COLO668 (cell line): ENCODE measurements at regions not wholly inside any gene's neighbourhood (a gene's known extent, or its start where the extent isn't known, plus 50 kb on each side); places are given as distances from the start of the nearest gene placed in this dataset.

ENCODE experiments used
- DNase-seq: peaks from one replicate; lab custom pipeline; 2025; ENCODE audit not compliant: unreplicated experiment; lab: John Stamatoyannopoulos, UW

DNA sequence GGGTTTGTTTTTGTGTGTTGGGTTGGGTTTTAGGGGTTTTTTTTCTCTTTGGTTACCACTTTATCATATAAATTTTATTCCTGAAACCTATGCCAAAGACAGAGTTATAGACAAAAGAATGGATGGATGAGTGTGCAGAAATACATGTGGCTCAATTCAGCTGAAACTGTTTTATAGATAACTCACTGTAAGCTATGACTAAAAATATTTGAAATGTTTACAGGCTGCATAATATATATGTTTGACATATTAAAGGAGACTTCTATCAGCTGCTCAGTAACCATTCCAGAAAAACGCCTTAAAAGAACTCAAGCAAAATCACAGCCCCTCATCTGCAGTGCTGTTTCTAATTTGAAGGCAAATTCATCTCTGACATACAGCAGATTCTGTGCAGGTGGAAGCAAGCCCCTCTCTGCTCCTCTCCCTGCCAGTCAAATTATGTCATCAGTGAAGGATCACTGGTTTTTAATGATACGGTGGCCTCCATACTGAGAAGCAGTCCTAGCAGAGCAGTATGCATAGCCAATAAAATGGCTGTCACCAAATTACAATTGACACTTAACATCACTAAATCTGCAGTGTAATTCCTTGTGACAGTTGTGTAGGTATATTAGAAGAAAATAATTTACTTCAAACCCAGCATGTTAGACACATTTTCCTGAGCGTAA lies 301.6 kb downstream of the NR2F1-AS1 start:
- DNase-seq, result no peak

DNA sequence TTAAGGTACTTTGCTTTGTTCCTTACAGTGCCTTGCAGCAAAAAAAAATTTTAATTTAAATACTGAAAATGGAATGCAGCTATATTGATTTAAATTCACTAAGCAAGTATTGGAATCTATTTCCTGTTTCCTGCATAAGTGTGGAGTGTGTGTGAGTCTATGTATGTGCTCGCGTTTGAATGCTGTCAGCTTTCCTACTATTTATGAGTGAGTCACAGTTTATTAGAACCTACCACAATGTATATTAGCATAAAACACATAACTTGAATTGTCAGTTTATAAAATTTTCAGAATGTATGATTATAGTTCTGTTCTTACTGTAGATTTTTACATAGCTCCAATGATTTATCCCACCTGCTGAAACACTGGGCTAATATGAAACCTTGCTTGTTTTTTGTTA lies 302.1 kb downstream of the NR2F1-AS1 start:
- DNase-seq, result no peak

DNA sequence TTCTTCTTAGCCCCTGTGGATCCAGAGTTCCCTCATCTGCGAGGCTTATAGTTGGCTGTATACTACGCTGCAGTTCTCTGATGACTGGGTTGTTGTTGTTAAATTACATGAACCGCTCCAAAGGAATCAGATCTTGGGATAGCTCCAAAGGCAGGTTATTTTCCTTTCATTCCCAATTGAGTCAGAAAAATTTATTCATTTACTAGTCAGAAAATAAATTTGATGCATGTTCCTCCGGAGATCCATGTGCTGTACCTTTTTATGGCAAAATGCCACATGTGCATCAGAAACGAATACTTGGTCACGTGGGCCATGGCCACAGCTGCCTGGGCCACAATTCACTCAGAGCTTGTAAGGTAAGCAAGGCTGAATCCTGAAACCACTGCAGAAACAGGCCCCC lies 304.0 kb downstream of the NR2F1-AS1 start:
- no peak for DNase-seq

DNA sequence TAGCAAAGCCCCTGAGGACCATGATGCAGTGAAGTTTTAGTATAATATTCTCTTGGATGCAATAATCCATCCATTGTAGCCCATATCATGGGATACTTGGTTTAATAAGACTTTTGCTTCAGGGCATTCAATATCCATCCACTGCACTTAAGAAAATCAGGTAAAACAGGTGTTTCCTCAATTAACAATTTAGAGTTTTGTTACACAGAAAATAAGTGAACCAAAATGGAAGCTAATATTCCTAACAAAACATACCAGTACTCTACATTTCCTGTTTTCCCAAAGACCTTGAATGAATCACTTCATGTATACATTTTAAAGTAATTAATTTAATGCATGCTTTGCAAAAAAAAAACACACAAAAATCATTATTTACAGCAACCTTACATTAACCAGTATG lies 305.6 kb downstream of the NR2F1-AS1 start:
- no peak for DNase-seq

DNA sequence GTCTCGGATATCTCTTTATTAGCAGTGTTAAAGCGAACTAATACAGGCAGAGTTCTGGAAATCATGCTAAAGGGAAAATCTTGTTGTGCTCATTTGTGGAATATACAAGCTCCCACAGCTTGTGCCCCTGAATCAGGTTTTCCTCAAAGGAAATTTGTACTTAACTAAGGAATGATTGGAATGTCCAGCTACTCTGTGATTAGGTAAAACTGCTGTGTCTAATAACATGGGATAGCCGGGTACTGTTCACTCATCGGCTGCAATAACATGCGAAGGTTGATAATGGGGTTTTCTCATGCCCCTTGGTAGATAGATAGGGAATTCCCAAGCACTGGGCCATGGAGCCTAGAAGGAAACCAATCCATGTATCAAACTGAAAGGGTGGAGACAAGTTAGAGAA lies 306.7 kb downstream of the NR2F1-AS1 start:
- DNase-seq, result no peak

DNA sequence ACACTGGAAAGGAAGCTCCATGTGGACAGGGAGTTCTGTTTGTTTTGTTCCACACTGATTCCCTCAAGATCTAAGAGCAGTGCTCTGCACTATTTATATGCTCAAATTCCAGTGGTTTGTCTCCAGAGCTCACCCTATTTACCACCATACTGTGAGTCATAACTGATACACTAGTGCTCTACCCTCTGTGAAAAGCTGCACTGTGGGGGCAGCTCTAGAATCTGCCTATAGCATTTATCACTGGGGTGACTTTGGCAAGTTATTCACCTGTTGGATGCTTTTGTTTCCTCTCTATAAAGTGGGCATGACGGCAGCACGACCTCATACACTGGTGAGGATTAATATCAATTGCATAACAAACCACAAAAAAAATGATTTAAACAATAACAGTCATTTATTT lies 307.8 kb downstream of the NR2F1-AS1 start:
- DNase-seq, result no peak

DNA sequence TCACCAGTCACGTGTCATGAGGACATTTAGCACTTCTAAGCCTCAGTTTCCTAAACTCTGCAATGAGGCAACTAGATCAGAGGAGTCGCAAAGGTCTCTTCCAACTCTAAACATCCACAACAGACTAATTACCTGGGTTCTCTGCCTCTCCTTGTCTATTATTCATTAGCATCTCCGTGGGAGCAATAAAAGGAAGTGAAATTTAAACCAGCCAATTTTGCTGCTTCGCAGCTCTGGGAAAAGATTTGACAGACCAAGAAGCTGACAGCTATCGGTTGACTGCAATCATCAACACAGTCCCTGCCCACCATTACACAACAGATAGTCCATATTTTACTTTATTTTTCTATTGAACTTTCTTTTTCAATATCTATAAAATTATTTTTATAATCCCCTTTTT lies 308.9 kb downstream of the NR2F1-AS1 start:
- DNase-seq, result no peak

DNA sequence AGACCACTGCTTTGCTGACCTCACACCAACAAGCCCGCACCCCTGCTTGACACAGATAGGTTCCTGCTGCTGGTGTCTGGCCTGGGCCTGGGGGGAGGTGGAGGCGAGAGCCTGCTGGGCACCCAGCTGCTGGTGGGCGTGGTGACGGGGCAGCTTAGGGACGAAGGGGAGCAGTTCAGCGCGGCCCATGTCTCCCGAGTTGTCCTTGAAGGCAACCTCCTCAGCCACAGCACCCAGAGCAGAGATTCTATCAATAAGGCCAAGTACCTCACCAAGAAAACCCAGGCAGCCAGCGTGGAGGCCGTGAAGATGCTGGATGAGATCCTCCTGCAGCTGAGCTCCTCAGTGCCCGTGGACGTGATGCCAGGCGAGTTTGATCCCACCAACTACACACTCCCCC lies 313.3 kb downstream of the NR2F1-AS1 start:
- DNase-seq, result no peak

DNA sequence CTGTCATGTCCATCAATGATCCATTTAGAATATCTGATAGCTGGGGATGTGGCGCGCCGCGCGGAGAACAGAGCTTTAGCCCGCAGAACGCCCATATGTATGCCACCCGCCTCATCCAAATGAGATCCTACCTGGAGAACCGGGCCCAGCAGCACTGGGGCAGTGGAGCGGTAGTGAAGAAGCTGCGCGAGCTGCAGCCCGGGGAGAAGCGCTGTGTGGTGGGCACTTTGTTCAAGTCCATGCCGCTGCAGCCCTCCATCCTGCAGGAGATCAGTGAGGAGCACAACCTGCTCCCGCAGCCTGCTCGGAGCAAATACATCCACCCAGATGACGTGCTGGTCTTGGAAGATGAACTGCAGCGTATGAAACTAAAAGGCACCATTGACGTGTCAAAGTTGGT lies 313.7 kb downstream of the NR2F1-AS1 start:
- no peak for DNase-seq

DNA sequence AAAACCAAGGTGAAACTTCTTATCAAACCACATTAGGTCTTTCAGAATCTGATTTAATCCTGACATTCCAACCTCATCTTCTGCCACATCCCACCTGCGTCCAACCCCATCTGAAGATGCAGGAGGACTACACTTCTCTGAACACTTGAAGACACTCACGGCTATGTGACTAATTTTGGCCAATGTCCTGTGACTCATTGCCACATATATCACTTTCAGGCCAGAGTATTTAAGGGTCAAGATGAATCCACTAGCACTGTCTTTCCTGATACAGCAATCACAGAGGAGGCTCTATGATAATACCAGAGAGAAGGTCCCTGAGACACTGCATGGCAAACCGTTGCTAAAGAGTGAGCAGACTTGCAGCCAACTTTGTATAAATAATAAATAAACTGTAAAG lies 323.4 kb downstream of the NR2F1-AS1 start:
- no peak for DNase-seq

DNA sequence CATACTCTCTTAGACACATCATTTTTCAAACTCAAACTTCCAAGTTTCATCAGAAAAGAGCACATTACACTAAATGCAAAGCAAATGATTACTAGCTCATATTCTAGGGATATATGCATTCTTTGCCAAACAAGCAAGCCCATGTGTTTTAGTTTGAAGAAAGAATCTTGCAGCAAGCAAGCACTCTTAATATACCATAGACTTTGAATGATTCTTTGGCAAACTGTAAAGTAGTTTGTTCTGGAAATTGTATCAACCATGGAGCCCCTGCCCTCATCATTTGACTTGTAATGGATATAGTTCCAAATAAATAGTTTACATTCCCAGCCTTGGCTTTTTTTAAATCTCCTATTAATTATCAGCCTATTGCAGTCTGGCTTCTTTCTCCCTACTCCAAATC lies 325.2 kb downstream of the NR2F1-AS1 start:
- no peak for DNase-seq

DNA sequence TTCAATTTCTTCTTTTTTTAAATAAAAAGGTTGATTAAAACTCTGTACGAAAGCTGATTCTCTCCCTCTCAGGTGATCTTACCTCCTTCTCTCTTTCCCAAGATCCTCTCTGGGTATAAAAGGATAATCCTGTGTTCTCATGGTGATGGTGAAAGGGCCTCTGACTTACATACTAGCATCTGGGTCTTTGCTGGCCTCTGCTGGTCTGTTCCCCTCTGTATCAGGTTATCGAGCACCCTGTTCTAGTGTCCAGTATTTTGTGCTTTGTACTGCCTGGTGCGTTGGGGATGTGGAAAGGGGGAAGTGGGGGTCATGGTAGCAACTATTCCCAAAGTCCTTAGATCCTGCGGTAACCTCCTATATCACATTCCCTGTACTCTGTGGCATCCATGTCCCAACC lies 328.9 kb downstream of the NR2F1-AS1 start:
- no peak for DNase-seq

DNA sequence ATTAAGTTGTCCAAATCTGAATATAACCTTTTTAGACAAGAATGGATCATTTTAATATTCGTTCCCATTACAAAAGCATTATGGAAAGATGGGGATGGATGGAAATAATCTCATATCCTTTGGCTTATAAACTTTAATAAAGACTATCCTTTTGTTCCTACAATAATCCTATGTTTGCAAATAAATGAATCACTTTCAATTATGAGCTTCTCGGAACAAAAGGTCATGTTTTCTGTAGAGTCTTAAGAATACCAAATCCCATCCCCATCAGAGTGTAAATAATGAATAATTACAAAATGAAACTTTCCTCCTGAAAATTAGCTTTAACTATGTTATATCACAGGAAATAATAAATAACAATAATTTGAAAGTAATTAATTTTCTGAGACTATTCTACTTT lies 329.7 kb downstream of the NR2F1-AS1 start:
- DNase-seq, result no peak

DNA sequence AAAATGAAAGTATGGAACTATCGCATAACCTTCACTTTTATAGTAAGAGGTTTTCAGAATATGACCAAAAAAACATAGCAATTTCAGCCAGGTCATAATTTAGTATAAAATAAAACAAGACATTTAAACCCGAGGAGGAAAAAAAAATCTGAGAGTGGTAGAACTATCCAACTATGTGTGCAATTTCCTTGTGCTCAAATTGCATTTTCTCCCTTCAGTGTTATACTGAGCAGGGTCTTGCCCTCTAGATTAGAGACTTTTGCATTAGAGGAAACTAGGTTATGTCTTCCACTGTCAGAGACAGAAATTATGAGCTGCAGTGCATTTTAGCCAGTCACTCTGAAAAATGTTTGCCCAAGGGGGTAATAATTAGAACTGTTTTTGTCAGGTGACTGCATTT lies 330.6 kb downstream of the NR2F1-AS1 start:
- no peak for DNase-seq

DNA sequence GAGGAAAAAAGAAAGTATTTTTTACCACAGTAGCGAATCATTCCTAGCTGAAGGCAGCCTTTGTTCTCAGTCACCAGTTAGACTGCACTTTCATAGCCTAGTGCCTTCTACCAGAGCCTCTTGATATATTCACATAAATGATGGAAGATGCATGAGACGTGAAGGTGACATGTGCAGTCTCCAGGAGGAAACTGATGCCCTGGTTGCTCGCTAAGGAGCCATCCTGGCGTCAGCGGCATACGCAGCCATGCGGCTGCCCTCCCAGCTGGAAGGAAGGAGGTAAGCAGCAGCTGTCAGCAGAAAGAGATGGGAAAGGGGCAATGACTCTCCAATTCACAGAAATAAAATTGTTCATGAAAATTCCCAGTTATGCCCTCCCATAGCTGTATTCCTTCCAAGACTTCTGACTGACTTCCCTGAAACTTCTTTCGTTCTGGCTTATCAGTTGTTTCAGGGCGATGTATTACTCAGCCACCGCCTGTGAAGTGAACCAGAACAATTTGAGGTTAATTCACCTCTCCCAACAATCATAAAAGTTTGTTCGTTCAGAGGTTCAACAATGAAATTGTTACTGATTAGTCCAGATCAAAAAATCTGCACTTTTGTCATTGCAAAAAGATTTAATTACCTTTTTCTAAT lies 331.2 kb downstream of the NR2F1-AS1 start:
- DNase-seq, result no peak

DNA sequence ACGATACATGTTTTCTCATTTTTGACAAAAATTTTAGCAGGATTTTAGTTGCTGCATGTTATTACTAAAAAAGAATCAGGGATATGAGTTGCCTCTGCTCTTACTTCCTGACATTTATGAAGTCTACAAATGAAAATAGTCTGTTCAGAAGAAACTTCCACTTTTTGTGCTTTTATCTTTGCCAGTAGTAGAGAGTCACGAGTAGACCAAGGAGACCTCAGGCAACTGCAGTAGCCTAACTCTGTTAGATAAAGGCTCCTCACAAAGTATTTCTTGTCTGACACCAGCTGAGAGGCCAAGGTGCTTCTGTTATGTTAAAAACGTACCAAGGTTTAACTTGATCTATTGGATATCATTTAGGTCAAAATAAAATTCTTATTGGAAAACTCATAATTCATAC lies 333.9 kb downstream of the NR2F1-AS1 start:
- DNase-seq, result no peak

DNA sequence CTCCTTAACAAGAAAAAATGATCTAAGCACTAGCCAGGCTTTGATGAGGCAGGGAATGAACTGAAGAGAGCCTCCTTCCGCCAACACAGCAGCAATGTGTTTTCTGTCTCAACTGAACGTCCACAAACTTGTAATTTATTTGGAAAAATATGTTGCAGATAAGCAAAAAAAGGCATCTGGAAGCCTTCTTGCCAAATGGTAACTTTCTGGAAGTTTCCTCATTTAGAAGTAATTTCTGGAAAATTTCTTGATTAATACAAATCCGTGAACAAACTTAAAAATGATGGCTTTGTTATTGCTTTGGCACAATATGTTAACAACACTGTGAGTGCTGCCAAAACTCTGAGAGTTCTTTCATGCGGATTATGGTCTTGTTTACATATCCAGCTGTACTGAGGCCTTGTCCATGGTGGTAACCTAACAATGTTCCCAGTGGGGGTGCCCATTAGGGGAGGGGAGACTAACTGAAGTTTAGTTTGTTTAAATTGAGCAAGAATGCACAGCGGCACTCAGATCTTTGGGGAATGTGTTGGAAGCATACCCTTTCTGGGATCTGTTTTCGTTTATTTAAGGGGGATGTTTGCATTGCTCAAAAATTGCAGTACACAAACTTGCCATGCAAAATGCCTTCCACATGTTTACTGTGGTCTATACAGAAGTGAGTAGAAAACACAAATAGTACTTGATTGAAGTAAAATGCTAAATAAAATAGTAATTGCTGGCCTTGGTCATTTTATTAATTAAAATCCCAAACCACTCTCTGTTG lies 334.7 kb downstream of the NR2F1-AS1 start:
- DNase-seq, result no peak

DNA sequence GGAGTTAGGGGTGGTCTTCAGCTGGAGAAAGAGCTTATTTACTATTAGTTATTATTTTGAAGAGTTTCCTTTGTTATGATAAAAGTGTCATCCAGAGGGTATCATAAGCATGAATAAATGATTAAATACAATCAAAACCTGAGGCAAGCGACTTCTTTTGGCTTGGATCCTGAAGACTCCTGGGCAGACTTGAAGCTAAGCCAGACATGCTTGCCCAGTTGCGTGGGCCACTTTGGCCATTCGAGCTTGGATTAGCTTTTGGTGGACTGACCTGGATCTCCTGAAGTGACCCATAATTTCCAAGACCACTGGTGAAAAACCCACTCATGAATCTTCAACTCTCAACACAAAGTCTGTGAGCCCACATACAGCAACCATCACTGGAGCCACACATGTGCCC lies 335.8 kb downstream of the NR2F1-AS1 start:
- DNase-seq, result no peak

DNA sequence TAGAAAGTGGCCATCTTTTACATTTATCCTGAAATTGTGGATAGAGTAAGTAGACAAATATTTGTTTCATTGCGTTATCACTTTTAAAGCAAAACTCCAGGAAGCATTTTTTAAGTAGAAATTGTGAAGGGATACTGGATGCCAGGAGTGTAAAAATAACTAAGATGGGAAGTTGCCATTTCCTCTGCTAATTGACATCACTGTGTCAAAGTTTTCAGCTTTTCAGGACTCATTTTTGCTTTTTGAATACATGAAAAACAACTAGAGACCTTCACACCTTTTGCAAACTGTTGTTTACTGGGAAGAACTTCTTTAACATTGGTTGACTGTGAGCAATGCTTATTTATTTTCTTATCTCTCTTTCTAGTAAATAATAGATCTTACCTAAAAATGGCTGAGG lies 337.5 kb downstream of the NR2F1-AS1 start:
- DNase-seq, result no peak

DNA sequence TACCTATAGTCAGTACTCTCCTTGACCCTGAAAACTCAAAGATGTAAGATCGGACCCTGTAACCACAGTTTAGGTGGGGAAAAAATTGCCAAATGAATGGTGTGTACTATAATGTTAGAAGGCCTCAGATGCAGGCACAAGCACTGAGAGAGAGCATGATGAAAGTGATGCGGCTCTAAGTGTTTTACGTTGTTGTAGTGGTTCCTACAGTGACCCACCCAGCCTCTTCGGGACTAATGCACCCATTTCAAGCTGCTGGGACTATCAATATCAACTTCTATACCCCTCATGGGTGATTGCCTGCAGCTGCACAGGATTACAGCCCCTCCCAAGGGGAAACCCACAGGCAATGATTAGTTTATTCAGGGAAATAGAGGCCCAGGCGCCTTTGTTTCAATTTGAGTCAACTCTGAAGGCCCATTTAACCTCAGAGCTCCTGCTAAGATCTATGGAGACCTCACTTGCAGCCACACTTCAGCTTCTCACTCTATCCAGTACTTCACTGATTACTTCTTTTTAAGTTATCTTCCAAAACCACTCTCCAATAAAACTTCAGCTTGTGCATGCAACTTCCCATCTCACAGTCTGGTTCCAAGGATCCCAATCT lies 340.7 kb downstream of the NR2F1-AS1 start:
- DNase-seq, result no peak

DNA sequence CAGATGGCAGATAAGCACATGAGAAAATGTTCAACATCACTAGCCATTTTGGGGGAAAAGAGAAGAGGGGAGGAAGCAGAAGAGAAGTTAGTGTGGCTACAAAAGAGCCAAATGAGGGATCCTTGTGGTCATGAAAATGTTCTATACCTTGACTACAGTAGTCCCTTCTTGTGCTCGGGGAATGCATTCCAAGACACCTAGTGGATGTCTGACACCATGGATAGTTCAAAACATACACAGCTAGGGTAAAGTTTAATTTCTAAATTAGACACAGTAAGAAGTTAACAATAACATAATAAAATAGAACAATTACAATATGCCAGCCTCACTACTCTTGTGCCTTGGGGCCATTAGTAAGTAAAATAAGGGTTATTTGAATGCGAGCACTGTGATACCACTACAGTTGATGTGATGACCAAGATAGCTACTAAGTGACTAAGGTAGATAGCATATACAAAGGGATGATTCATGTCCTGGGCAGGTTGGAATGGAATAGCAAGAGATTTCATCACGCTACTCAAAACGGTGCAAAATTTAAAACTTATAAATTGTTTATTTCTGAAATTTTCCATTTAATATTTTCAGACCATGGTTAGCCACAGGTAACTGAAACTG lies 344.1 kb downstream of the NR2F1-AS1 start:
- DNase-seq, result no peak

DNA sequence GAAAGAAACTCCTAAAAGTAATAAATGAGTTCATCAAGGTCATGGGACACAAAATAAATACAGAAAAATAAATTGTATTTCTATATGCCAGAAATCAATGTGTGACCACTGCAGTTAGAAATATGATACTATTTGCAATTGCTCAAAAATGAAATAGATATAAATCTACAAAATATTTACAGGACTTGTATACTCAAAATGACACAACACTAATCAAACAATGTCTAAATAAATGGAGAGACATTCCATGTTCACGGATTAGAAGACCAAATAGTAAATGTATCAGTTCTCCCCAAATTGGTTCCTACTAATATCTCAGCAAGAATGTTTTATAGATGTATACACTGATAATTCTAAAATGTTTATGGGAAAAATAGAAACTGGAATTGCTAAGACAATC lies 345.3 kb downstream of the NR2F1-AS1 start:
- no peak for DNase-seq
